ENCODE measurements at regions not wholly inside any gene's neighbourhood (a gene's known extent, or its start where the extent isn't known, plus 50 kb on each side); places are given as distances from the start of the nearest gene placed in this dataset.
"Not testable (repeated sequence)": the region's sequence is repeated elsewhere in the genome, so short reads cannot be mapped to it uniquely, and the experiment has no call there.

GRCh38 chr5:38681029-38681706, 124.7 kb upstream of the LIFR start:
- no peak for DNase-seq

GRCh38 chr5:38681966-38682365, 125.5 kb upstream of the LIFR start:
- no peak for DNase-seq

- DNase-seq, result no peak
These were observed 130.2 kb upstream of the LIFR start for GRCh38 chr5:38686658-38687057.

- DNase-seq, result no peak
These were observed 135.9 kb upstream of the LIFR start for GRCh38 chr5:38692346-38692745.

GRCh38 chr5:38692781-38693527, 136.5 kb upstream of the LIFR start:
- no peak for DNase-seq

- no peak for DNase-seq
These were observed 138.8 kb upstream of the LIFR start for GRCh38 chr5:38695021-38695958.

GRCh38 chr5:38697013-38697412, 140.6 kb upstream of the LIFR start:
- DNase-seq, result no peak

- not testable (repeated sequence) for DNase-seq
These were observed 140.3 kb upstream of the OSMR start for GRCh38 chr5:38705529-38705928.

GRCh38 chr5:38706376-38706775, 139.4 kb upstream of the OSMR start:
- DNase-seq, result no peak

GRCh38 chr5:38707352-38708210, 138.2 kb upstream of the OSMR start:
- DNase-seq, result no peak

GRCh38 chr5:38709678-38710306, 136.0 kb upstream of the OSMR start:
- DNase-seq, result no peak

- no peak for DNase-seq
These were observed 135.2 kb upstream of the OSMR start for GRCh38 chr5:38710627-38711026.

GRCh38 chr5:38712391-38712790, 133.4 kb upstream of the OSMR start:
- DNase-seq, result no peak

GRCh38 chr5:38714240-38714639, 131.6 kb upstream of the OSMR start:
- no peak for DNase-seq

GRCh38 chr5:38714703-38715355, 131.0 kb upstream of the OSMR start:
- no peak for DNase-seq

GRCh38 chr5:38715696-38716095, 130.1 kb upstream of the OSMR start:
- DNase-seq, result peak in 1 of 2 experiments; percentile 24

- no peak for DNase-seq
These were observed 129.3 kb upstream of the OSMR start for GRCh38 chr5:38716516-38716915.

GRCh38 chr5:38718771-38719391, 126.9 kb upstream of the OSMR start:
- DNase-seq, result no peak

GRCh38 chr5:38719403-38719802, 126.4 kb upstream of the OSMR start:
- DNase-seq, result no peak

- DNase-seq, result no peak
These were observed 125.9 kb upstream of the OSMR start for GRCh38 chr5:38719916-38720315.

Data from NCI-H1930 (cell line).